Body of pancreas (tissue), 4 donors: ENCODE measurements at regions not wholly inside any gene's neighbourhood (a gene's known extent, or its start where the extent isn't known, plus 50 kb on each side); places are given as distances from the start of the nearest gene placed in this dataset.

Experiments used
- ATAC-seq: fragments of 150-250 bp; one replicate; pipeline ENCODE4 v1.9.1; 2016
- DNase-seq, 4 donors: peaks; one replicate each; pipeline ENCODE4 v3.0.0-alpha.2; 2019
- H3K27ac ChIP-seq, 4 donors: fragments of 200-600 bp; sonication (generic); 1 replicate in 3 of 4; 2 replicates in 1 of 4; pipeline versions ENCODE4 v1.5.1 to v1.6.1; 2016 to 2019; ENCODE audit warnings: mild to moderate bottlenecking in 1 of 4, mixed read lengths in 1 of 4, moderate library complexity in 1 of 4
- H3K27me3 ChIP-seq, 2 donors: fragments of 200-600 bp; sonication (generic); one replicate each; pipeline ENCODE4 v1.6.0; 2016; ENCODE audit warnings: mild to moderate bottlenecking in 1 of 2
- H3K36me3 ChIP-seq, 2 donors: fragments of 200-600 bp; sonication (generic); replicated peaks in 1 of 2; 2 replicates each; pipeline ENCODE4 v1.5.1; 2016; ENCODE audit warnings: low read depth in 2 of 2; ENCODE audit not compliant: insufficient read depth in 1 of 2
- H3K4me1 ChIP-seq: fragments of 200-600 bp; sonication (generic); one replicate; pipeline ENCODE4 v1.6.0; 2016
- H3K4me3 ChIP-seq, 2 donors: fragments of 200-600 bp; sonication (generic); 1 replicate in 1 of 2; 2 replicates in 1 of 2; pipeline ENCODE4 v1.5.1; 2016 to 2019
- H3K9me3 ChIP-seq, 3 donors: fragments of 200-600 bp; sonication (generic); 1 replicate in 2 of 3; 2 replicates in 1 of 3; pipeline ENCODE4 v1.5.1; 2016
- POLR2A ChIP-seq, 3 donors: fragments of 450-650 bp; IDR thresholded peaks; one replicate each; pipeline ENCODE4 v1.6.1; 2016; ENCODE audit warnings: antibody characterized with exemption in 3 of 3, mild to moderate bottlenecking in 2 of 3
- WGBS, 2 donors: methylation state at CpG; one replicate each; pipeline ENCODE4 v1.1.5; 2017; 5-methylcytosine and 5-hydroxymethylcytosine counted together
- intact Hi-C: fragments of 100-400 bp; cut with DNase I; formaldehyde crosslinking; loops from one replicate; pipeline ENCODE4 v1.15.1; 2023
- TF ChIP-seq, protein P1 (sequence below), 7 experiments: fragments of 450-650 bp in 4 of 7; fragments of 200-600 bp in 3 of 7; sonication (generic) in 3 of 7; IDR thresholded peaks; one replicate each; pipeline ENCODE4 v1.5.1; 2016 to 2019; ENCODE audit warnings: antibody characterized with exemption in 7 of 7

DNA sequence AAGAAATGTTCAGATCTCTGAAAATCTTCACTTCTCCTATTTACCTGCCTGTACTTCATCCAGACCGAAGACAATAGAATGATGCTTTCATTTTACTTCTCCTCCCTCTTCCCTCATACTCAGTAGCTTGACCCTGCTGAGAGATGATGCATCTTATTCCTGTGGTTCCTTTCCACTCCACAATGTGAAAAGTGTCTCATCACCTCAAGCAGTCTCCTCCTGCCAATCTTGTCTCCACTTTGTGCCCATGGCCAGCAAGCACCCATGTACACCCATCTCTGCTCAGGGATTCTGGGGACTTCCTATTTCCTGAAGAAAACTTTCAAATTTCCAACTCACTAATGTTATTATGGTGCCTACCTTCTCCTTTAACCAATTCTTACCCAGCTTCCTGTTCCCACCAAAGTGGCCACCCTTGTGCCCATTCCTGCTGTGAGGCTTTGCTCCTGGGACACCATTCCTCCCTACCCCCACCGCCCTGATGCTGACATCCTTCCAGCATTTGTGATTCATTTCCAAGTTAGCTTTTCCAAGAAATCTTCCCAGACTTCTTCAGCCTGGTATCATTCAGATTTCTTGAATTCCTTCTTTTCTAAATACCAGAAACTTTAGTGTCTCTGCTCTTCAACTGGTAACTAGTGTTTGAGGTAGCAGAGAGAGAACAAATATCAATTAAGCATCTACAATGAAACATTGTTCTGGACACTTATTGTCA is 212.5 kb downstream of the POSTN start:
- TF ChIP-seq, protein P1, sequence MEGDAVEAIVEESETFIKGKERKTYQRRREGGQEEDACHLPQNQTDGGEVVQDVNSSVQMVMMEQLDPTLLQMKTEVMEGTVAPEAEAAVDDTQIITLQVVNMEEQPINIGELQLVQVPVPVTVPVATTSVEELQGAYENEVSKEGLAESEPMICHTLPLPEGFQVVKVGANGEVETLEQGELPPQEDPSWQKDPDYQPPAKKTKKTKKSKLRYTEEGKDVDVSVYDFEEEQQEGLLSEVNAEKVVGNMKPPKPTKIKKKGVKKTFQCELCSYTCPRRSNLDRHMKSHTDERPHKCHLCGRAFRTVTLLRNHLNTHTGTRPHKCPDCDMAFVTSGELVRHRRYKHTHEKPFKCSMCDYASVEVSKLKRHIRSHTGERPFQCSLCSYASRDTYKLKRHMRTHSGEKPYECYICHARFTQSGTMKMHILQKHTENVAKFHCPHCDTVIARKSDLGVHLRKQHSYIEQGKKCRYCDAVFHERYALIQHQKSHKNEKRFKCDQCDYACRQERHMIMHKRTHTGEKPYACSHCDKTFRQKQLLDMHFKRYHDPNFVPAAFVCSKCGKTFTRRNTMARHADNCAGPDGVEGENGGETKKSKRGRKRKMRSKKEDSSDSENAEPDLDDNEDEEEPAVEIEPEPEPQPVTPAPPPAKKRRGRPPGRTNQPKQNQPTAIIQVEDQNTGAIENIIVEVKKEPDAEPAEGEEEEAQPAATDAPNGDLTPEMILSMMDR (IDR thresholded peaks at IDR 0.05): no peak
- TF ChIP-seq POLR2A (IDR thresholded peaks at IDR 0.05): no peak
- H3K4me3 ChIP-seq: no peak overlapping the region
- no peaks in the 10 kb centered on the region for H3K4me1 ChIP-seq
- intact Hi-C loops: no loop called here
- H3K36me3 ChIP-seq: no peaks in the 10 kb centered on the region
- no peak overlapping the region for H3K27ac ChIP-seq
- H3K9me3 ChIP-seq: no peaks in the 10 kb centered on the region
- DNase-seq (no peak), ATAC-seq (no peak)
- H3K27me3 ChIP-seq: no peaks in the 10 kb centered on the region
- WGBS, 2 donors: 37 to 39% methylated on average over 2 of the region's 2 CpGs

DNA sequence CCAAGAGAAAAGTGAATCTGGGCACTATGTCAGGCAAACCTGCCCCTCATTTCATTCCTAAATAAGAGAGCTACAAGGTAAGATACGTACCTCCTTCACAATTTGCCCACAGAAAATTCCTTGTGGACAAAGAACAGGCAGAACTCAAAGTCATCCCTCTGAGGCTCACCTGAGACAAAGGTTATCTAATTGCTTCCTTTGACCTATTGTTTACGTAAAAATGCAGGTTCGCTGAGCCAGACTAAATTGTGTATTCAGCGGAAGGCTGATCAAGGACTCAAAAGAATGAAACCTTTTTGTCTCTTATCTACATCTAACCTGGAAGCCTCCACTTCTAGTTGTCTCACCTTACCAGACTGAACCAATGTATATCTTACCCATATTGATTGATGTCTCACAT is 213.3 kb downstream of the POSTN start:
- H3K4me3 ChIP-seq: no peak overlapping the region
- 24 to 36% methylated on average over 4 of the region's 4 CpGs for WGBS, 2 donors
- no peaks in the 10 kb centered on the region for H3K4me1 ChIP-seq
- H3K36me3 ChIP-seq: no peaks in the 10 kb centered on the region
- H3K27me3 ChIP-seq: no peaks in the 10 kb centered on the region
- ATAC-seq: no peak
- intact Hi-C loops: no loop called here
- no peak overlapping the region for H3K27ac ChIP-seq
- no peak for DNase-seq
- no peaks in the 10 kb centered on the region for H3K9me3 ChIP-seq
- no peak for TF ChIP-seq POLR2A (IDR thresholded peaks at IDR 0.05)
- TF ChIP-seq, protein P1 (IDR thresholded peaks at IDR 0.05): no peak

DNA sequence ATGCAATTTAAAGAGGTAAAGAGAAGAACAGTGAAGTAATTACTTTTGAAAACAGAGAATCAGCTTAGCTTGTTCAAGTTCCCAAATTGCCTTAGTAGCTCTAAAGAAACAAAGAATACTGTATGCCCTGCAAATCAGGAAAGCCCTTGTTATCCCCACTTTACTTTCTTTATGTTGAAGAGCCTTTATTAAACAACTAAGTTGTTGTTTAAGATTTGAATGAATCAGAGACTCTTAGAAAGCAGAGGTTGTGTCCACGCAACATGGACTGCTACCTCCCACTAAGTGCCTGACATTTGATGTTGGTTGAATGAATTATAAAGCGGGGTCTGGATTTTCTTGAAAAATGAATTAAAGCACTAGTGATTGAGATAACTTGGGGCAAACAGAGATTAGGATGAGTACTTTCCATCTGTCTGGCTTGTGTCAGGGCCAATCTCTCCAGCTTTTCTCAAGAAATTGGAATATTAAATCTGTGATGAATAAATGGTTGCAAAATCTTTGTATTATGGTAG is 214.7 kb downstream of the POSTN start:
- no peaks in the 10 kb centered on the region for H3K36me3 ChIP-seq
- no peak overlapping the region for H3K4me3 ChIP-seq
- ATAC-seq (no peak), DNase-seq (no peak)
- intact Hi-C loops: no loop called here
- H3K27me3 ChIP-seq: no peaks in the 10 kb centered on the region
- no peak for TF ChIP-seq POLR2A (IDR thresholded peaks at IDR 0.05)
- TF ChIP-seq, protein P1 (IDR thresholded peaks at IDR 0.05): no peak
- no peaks in the 10 kb centered on the region for H3K4me1 ChIP-seq
- H3K27ac ChIP-seq: no peak overlapping the region
- WGBS, 2 donors: 73 to 86% methylated on average over 2 of the region's 2 CpGs
- no peaks in the 10 kb centered on the region for H3K9me3 ChIP-seq

DNA sequence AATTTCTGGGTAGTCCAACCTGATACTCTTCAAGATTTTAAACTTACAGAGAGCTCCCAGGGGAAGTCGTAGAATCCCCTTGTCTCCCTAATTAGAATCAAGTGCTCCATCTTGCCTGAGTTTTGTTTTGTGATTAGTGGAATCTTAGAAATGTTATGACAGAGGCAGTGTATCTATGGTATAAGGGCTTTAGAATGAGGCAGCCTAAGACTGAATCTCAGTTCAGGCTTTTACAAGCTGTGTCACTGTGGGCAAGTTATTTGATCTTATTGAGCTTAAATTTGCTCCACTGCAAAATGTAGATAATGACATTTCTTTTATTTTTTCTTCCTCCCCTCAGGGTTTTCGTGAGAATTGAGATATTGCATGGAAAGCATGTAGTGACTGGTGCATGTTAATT is 215.5 kb downstream of the POSTN start:
- ATAC-seq: no peak
- no peak for DNase-seq
- no peak for TF ChIP-seq POLR2A (IDR thresholded peaks at IDR 0.05)
- TF ChIP-seq, protein P1 (IDR thresholded peaks at IDR 0.05): no peak
- Histone ChIP-seq H3K27ac (no peak overlapping the region), H3K9me3 (no peaks in the 10 kb centered on the region), H3K36me3 (no peaks in the 10 kb centered on the region), H3K4me3 (no peak overlapping the region), H3K4me1 (no peaks in the 10 kb centered on the region), H3K27me3 (no peaks in the 10 kb centered on the region)
- 46 to 52% methylated on average over 2 of the region's 2 CpGs for WGBS, 2 donors
- intact Hi-C loops: no loop called here

DNA sequence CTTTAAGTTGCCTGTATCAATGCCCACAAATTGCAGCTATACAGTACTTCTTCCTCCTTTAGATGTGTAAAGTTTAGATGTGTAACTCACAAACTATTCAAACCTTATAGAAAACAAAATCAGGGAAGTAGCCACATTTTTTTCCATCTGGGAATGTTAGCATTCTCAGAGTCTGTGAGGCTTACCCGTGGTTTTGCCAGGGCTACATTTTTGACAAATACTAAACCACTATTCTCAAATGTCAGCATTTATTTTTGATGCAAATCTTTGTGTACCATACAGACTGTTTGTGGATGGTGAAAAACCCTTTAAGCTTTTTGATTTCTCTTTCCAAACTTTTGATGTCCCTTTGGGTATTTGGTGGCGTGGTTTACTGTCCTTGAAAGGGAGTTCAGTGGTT is 216.4 kb downstream of the POSTN start:
- H3K36me3 ChIP-seq: no peaks in the 10 kb centered on the region
- no peak overlapping the region for H3K4me3 ChIP-seq
- H3K27ac ChIP-seq: no peak overlapping the region
- TF ChIP-seq, protein P1 (IDR thresholded peaks at IDR 0.05): no peak
- TF ChIP-seq POLR2A (IDR thresholded peaks at IDR 0.05): no peak
- H3K27me3 ChIP-seq: no peaks in the 10 kb centered on the region
- H3K9me3 ChIP-seq: no peaks in the 10 kb centered on the region
- intact Hi-C loops: no loop called here
- 31 to 33% methylated on average over 2 of the region's 2 CpGs for WGBS, 2 donors
- no peaks in the 10 kb centered on the region for H3K4me1 ChIP-seq
- no peak for DNase-seq
- no peak for ATAC-seq
